ENCODE measurements at regions not wholly inside any gene's neighbourhood (a gene's known extent, or its start where the extent isn't known, plus 50 kb on each side); places are given as distances from the start of the nearest gene placed in this dataset.
A peak's percentile ranks its signal among the peaks of the same experiment; 100 is the strongest.

- DNase-seq, result no peak
These were observed 97.8 kb upstream of the WWC1 start for GRCh38 chr5:168193493-168194250.

- no peak for DNase-seq
These were observed 96.3 kb upstream of the WWC1 start for GRCh38 chr5:168195110-168195509.

DNA sequence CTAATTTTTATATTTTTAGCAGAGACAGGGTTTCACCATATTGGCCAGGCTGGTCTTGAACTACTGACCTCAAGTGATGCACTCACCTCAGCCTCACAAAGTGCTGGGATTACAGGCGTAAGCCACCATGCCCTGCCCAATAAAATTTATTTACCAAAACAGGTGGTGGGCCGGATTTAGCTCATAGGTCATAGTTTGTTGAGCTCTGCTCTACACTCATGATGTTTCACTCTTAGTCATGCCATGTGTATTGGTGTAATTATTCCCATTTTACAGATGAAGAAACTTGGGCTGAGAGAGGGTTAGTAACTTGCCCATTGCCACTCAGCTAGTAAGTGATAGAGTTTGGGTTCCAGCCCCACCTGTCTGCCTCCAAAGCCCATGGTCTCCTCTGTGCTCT is 93.1 kb upstream of the WWC1 start:
- no peak for DNase-seq

DNA sequence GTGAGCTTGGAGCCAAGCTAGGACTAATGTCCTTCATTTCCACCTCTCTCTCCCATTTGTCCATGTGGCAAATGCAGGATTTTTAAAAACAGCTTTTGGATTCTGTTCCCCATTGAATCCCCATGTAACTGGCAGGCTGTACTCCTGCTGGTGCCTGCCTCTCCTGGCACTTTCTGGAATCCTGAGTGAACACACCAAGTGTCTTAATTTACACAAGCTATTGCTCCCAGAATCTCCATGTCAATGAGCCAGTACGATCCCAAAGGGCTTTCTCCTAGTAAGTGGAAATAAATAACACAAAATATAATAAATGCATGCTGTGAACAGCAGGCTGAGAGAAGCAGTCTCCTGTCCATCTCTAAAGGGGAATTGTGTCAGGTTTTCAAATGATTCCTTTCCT is 88.4 kb upstream of the WWC1 start:
- no peak for DNase-seq

GRCh38 chr5:168204165-168204564 is 87.3 kb upstream of the WWC1 start:
- no peak for DNase-seq

DNA sequence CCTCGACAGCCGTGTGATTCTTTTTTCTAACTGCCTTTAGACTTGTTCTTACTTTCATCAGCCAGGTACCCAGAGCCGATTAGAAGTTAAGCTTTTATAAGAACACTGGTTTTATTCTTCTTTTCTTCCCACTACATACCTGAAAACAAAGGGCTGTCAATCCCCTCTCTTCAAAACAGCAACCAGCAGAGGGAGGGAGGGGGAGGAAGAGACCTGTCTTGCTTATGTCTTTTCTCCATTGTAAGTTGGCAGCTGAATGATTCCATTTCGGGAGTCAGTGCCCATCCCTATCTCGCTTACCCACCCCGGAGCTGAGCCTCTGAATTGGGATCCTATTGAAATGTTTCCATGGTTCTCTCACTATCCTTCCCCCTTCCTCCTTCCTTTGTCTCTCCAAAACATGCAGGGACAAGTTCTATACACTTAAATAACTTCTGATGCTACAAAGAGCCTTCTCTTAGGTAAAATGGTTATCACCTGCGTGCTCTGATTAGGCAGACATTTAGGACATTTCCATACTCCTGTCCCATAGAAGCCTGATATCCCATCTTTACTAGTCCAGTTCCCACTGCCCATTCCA is 83.9 kb upstream of the WWC1 start:
- no peak for DNase-seq

DNA sequence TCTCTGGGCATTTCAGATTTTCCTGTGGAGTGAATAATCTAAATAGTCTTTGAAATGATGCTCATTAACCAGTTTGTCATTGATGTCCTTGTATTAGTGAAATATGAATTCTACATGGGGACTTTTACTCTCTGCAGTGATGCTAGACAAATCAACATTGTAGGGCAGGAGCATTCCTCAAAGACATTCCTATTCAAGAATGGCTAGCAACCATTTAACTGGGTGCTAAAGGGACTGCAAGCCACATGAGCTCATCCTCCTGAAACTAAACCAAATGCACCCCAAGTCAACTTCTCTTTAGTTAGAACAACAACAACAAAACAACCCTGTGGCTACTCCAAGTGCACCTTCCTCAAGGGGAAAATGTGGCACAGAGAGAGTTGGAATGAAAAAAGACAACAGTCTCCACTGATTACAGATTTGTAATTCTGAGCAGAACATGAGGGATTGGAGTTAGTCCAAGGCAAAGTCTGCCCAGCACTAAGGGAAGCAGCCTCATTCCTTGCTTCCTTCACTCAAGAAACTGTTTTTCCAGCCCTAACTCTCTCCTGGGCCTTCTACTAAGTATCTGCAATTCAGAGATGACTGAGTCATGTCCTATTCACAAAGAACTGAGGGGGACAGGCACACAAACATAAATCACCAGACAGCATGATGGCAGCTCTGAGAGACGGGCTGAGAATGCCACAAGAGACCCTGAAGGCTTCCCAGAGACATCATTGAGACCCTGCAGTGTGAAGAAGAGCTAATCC is 82.0 kb upstream of the WWC1 start:
- DNase-seq, result no peak

GRCh38 chr5:168209997-168210396 is 81.4 kb upstream of the WWC1 start:
- DNase-seq, result no peak

DNA sequence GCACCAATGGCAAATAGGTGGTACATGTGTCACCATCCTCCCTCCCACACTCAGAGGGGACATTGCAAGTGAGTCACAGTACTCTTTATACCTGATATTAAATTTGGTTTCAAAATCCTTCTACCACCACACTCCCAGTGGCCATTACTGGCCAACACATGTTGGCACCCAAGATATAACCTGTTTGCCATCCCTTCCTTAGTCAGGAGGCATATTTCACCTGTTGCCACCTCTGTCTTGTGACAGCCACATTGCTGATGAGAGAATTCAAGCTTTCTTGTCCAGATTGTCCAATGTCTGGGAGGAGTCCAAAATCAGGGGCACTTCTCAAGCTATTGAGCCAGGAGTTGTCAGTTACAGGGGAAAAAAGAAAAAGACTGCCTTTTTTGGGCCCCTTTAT is 80.2 kb upstream of the WWC1 start:
- peak; percentile 6 for DNase-seq

GRCh38 chr5:168211936-168212335 is 79.5 kb upstream of the WWC1 start:
- DNase-seq, result no peak

- DNase-seq, result no peak
These were observed 77.4 kb upstream of the WWC1 start for GRCh38 chr5:168214071-168214470.

GRCh38 chr5:168214886-168215285 is 76.6 kb upstream of the WWC1 start:
- no peak for DNase-seq

- no peak for DNase-seq
These were observed 75.8 kb upstream of the WWC1 start for GRCh38 chr5:168215646-168216045.

DNA sequence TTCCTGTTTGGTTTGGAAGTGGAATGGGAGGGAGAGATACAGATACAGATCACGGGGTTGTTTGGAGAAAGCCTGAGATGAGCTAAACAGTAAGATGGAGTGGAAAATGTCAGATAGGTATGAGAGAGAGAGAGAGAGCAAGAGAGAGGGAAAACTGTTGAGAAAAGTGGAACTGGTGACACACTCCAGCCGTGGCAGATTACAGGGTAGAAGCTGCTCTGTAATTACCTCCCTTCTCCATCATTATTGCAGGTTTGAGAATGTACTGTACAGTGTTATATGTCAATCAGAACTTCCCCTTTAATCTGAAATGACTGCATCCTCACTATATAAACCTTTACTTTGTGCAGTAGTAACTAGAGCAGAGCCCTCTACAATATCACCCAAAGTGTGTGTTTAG is 74.5 kb upstream of the WWC1 start:
- DNase-seq, result no peak

GRCh38 chr5:168217497-168217896 is 73.9 kb upstream of the WWC1 start:
- DNase-seq, result no peak

- peak; percentile 15 for DNase-seq
These were observed 72.7 kb upstream of the WWC1 start for GRCh38 chr5:168218746-168219145.

- peak; percentile 83 for DNase-seq
These were observed 71.7 kb upstream of the WWC1 start for GRCh38 chr5:168219515-168220410.

GRCh38 chr5:168224085-168224484 is 67.4 kb upstream of the WWC1 start:
- no peak for DNase-seq

- DNase-seq, result no peak
These were observed 65.4 kb upstream of the WWC1 start for GRCh38 chr5:168226012-168226411.

GRCh38 chr5:168227001-168227400 is 64.4 kb upstream of the WWC1 start:
- DNase-seq, result no peak

DNA sequence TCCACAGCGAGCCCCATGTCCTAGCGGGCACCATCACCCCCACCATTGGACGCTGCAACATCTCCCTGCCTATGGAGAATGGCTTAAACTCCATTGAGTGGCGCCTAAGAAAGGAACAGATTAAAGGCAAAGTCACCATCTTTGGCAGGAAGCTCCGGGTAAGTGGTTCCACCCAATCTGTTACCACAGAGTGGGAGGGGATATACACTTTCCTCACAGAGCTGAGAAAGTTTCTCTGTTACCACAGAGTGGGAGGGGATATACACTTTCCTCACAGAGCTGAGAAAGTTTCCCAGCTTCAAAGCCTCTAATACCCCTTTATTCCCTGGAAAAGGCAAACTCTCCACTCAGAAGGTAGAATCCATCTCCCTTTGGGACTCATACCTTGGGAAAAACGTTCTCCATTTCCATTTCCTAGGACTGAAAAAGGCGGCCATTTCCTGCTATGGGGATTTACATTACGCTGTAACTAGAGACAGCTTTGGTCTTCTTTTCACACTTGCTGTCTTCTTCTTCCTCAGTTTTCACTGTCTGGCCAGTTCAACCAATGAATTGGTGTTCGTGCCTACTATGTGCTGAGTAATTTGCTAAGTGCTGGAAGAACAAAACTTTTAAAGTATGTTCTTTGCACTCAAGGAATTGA is 63.4 kb upstream of the WWC1 start:
- DNase-seq, result no peak

- DNase-seq, result no peak
These were observed 62.8 kb upstream of the WWC1 start for GRCh38 chr5:168228668-168229067.

GRCh38 chr5:168234133-168234532 is 57.3 kb upstream of the WWC1 start:
- DNase-seq, result peak; percentile 28
